Mesenchymal stem cell (in vitro differentiated cells and primary cell): ENCODE measurements at regions not wholly inside any gene's neighbourhood (a gene's known extent, or its start where the extent isn't known, plus 50 kb on each side); places are given as distances from the start of the nearest gene placed in this dataset.
"Not testable (repeated sequence)": the region's sequence is repeated elsewhere in the genome, so short reads cannot be mapped to it uniquely, and the experiment has no call there.

ENCODE experiments used
- DNase-seq: peaks from one replicate; pipeline ENCODE4 v3.0.0-alpha.2; 2013
- H2AFZ ChIP-seq: one replicate; pipeline ENCODE4 v1.6.1; 2013; ENCODE audit warnings: low read depth, mild to moderate bottlenecking, control low read depth, inconsistent platforms, low read length, moderate library complexity
- H2AK5ac ChIP-seq: 2 replicates; pipeline ENCODE4 v1.6.1; 2013; ENCODE audit warnings: low read length, moderate library complexity, mild to moderate bottlenecking, inconsistent platforms; ENCODE audit not compliant: severe bottlenecking
- H2BK120ac ChIP-seq: one replicate; pipeline ENCODE4 v1.6.1; 2013; ENCODE audit warnings: low read depth, mild to moderate bottlenecking, inconsistent platforms, low read length, moderate library complexity
- H2BK12ac ChIP-seq, 2 experiments: one replicate each; pipeline ENCODE4 v1.6.1; 2013; ENCODE audit warnings: inconsistent platforms in 2 of 2, low read length in 2 of 2, mild to moderate bottlenecking in 2 of 2, moderate library complexity in 2 of 2, control low read depth in 1 of 2
- H2BK15ac ChIP-seq: one replicate; pipeline ENCODE4 v1.6.1; 2013; ENCODE audit warnings: mild to moderate bottlenecking, low read depth, inconsistent platforms; ENCODE audit not compliant: poor library complexity, severe bottlenecking
- H2BK5ac ChIP-seq: 2 replicates; pipeline ENCODE4 v1.6.1; 2013; ENCODE audit warnings: low read depth, mild to moderate bottlenecking, low read length, control low read depth, inconsistent platforms; ENCODE audit not compliant: poor library complexity, severe bottlenecking
- H3K14ac ChIP-seq, 2 experiments: one replicate each; pipeline ENCODE4 v1.6.1; 2013; ENCODE audit warnings: inconsistent platforms in 2 of 2, low read length in 2 of 2, control low read depth in 1 of 2, mild to moderate bottlenecking in 1 of 2, moderate library complexity in 1 of 2
- H3K18ac ChIP-seq, 2 experiments: one replicate each; pipeline ENCODE4 v1.6.1; 2013; ENCODE audit warnings: inconsistent platforms in 2 of 2, low read length in 2 of 2, control low read depth in 1 of 2, low read depth in 1 of 2, mild to moderate bottlenecking in 1 of 2
- H3K23ac ChIP-seq, 2 experiments: one replicate each; pipeline ENCODE4 v1.6.1; 2013; ENCODE audit warnings: inconsistent platforms in 2 of 2, low read length in 2 of 2, mild to moderate bottlenecking in 2 of 2, moderate library complexity in 2 of 2, control low read depth in 1 of 2
- H3K27ac ChIP-seq: 2 replicates; pipeline ENCODE4 v1.5.1; 2013; ENCODE audit warnings: mild to moderate bottlenecking, moderate library complexity, low read length, control low read depth, inconsistent platforms; ENCODE audit not compliant: poor library complexity, severe bottlenecking
- H3K27me3 ChIP-seq, 2 experiments: 2 replicates each; pipeline versions ENCODE4 v1.6.1 to v1.7.0; 2013; ENCODE audit warnings: low read length in 2 of 2, mild to moderate bottlenecking in 2 of 2, moderate library complexity in 2 of 2, control low read depth in 1 of 2, inconsistent platforms in 1 of 2; ENCODE audit not compliant: control insufficient read depth in 1 of 2, insufficient read depth in 1 of 2
- H3K36me3 ChIP-seq, 2 experiments: 2 replicates each; pipeline versions ENCODE4 v1.6.1 to v1.7.0; 2013; ENCODE audit warnings: low read length in 2 of 2, control low read depth in 1 of 2, inconsistent platforms in 1 of 2, low read depth in 1 of 2, mild to moderate bottlenecking in 1 of 2; ENCODE audit not compliant: insufficient read depth in 2 of 2, control insufficient read depth in 1 of 2
- H3K4ac ChIP-seq, 2 experiments: one replicate each; pipeline ENCODE4 v1.6.1; 2013; ENCODE audit warnings: inconsistent platforms in 2 of 2, low read length in 2 of 2, mild to moderate bottlenecking in 2 of 2, moderate library complexity in 2 of 2, control low read depth in 1 of 2, low read depth in 1 of 2
- H3K4me1 ChIP-seq: 2 replicates; pipeline ENCODE4 v1.6.1; 2013; ENCODE audit warnings: low read depth, low read length, control low read depth; ENCODE audit not compliant: control insufficient read depth, insufficient read depth
- H3K4me2 ChIP-seq: 2 replicates; pipeline ENCODE4 v1.6.1; 2013; ENCODE audit warnings: low read length, mild to moderate bottlenecking, inconsistent platforms; ENCODE audit not compliant: poor library complexity, severe bottlenecking
- H3K4me3 ChIP-seq, 2 experiments: 2 replicates each; pipeline versions ENCODE4 v1.5.1 to v1.7.0; 2013; ENCODE audit warnings: low read length in 2 of 2, mild to moderate bottlenecking in 2 of 2, control low read depth in 1 of 2, low read depth in 1 of 2; ENCODE audit not compliant: insufficient read depth in 1 of 2
- H3K79me1 ChIP-seq: replicated peaks from 2 replicates; pipeline ENCODE4 v1.6.1; 2013; ENCODE audit warnings: mild to moderate bottlenecking, control low read depth, low read length, inconsistent platforms; ENCODE audit not compliant: poor library complexity, severe bottlenecking
- H3K9ac ChIP-seq: 2 replicates; pipeline ENCODE4 v1.7.0; 2013; ENCODE audit warnings: mild to moderate bottlenecking, low read length, moderate library complexity
- H3K9me3 ChIP-seq: 2 replicates; pipeline ENCODE4 v1.7.0; 2013; ENCODE audit warnings: mild to moderate bottlenecking, low read length; ENCODE audit not compliant: control insufficient read depth
- H4K8ac ChIP-seq: one replicate; pipeline ENCODE4 v1.6.1; 2013; ENCODE audit warnings: inconsistent platforms, mild to moderate bottlenecking, low read length, moderate library complexity
- H4K91ac ChIP-seq: one replicate; pipeline ENCODE4 v1.6.1; 2013; ENCODE audit warnings: mild to moderate bottlenecking, low read length, inconsistent platforms
- WGBS: methylation state at CpG from one replicate; pipeline ENCODE4 v1.1.7; 2013; ENCODE audit warnings: mixed read lengths; 5-methylcytosine and 5-hydroxymethylcytosine counted together

DNA sequence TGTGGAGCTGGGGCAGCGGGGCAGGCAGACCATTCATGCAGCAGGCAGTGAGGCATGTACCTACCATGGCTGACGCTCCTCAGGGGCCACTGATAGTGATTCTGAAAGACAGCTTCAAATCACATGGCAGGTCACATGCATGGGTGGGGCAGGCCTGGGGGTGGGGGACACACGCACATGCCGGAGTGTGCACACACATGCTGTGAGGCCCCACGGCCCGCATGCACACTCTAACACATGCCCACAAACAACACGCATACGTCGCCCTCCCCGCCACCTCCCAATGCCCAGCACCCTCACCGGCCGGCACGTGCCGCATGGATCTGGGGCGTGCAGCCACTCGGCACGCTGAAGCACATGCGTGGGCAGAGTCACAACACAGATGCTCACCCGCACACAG lies 65.5 kb upstream of the GOLGA6L4 start:
- not testable (repeated sequence) for H3K79me1 ChIP-seq, H2BK120ac ChIP-seq, H3K4me1 ChIP-seq, H3K4me3 ChIP-seq, DNase-seq, H2BK12ac ChIP-seq, H4K91ac ChIP-seq, H3K23ac ChIP-seq, H3K9ac ChIP-seq, H3K27me3 ChIP-seq, H3K18ac ChIP-seq, H2BK15ac ChIP-seq, H3K14ac ChIP-seq, H3K9me3 ChIP-seq, H2AFZ ChIP-seq, H3K27ac ChIP-seq, H3K36me3 ChIP-seq, H2BK5ac ChIP-seq, H3K4me2 ChIP-seq, H4K8ac ChIP-seq, H3K4ac ChIP-seq, H2AK5ac ChIP-seq
- WGBS = no CpG with 5 or more reads among the region's 19 CpGs

- H3K23ac ChIP-seq, H3K36me3 ChIP-seq, H2AK5ac ChIP-seq, H2AFZ ChIP-seq, H3K9me3 ChIP-seq, H3K4ac ChIP-seq, H3K4me1 ChIP-seq, H3K79me1 ChIP-seq, H3K4me2 ChIP-seq, DNase-seq, H2BK12ac ChIP-seq, H3K9ac ChIP-seq, H3K27ac ChIP-seq, H2BK120ac ChIP-seq, H3K27me3 ChIP-seq, H4K8ac ChIP-seq, H4K91ac ChIP-seq, H2BK5ac ChIP-seq, H3K18ac ChIP-seq, H2BK15ac ChIP-seq, H3K14ac ChIP-seq: not testable (repeated sequence)
- no CpG with 5 or more reads among the region's 22 CpGs for WGBS
- peak overlapping the region in 1 of 2 experiments; percentile 41 for H3K4me3 ChIP-seq
Measured at GRCh38 chr15:84173231-84173610, 62.4 kb upstream of the GOLGA6L4 start.
